ENCODE measurements at regions not wholly inside any gene's neighbourhood (a gene's known extent, or its start where the extent isn't known, plus 50 kb on each side); places are given as distances from the start of the nearest gene placed in this dataset.
A peak's percentile ranks its signal among the peaks of the same experiment; 100 is the strongest.

DNA sequence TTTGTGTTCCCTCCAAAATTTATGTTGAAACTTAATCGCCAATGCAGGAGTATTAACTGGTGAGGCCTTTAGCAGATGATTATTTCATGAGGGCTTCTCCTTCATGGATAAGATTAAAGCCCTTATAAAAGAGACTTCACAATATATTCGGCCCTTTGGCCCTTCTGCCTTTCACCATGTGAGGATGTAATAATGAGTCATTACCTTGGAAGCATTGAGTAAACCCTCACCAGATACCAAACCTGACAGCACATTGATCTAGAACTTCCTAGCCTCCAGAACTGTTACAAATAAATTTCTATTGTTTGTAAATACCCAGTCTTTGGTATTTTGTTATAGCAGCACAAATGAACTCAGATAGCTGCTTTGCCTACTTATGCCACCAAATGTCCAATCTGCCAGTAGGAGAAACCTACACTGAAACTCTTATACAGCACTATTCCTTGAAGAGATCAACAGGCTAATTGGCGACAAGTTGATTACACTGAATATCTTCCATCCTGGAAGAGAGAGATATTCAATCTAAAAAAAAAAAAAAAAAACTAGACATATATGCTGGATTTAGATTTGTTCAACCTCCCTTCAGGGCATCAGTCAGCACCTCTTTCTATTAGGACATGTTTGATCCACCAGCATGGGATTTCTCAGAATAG, 125.9 kb upstream of the COL5A2 start:
- ATAC-seq (no peak), FAIRE-seq (no peak), DNase-seq (no peak)
- Histone ChIP-seq H3K27me3 (no peaks in the 10 kb centered on the region), H3K27ac (no peak overlapping the region), H3K36me3 (no peaks in the 10 kb centered on the region), H3K4me1 (peaks cover 0 to 7% (median 3%) of the 10 kb centered on the region in 3 donors), H3K9me3 (no peaks in the 10 kb centered on the region), H3K4me3 (no peak overlapping the region)
- WGBS, 2 donors, result 85 to 92% methylated on average over 3 of the region's 3 CpGs
- intact Hi-C loops (cut with DNase I), result no loop called here
- TF ChIP-seq, protein P1, sequence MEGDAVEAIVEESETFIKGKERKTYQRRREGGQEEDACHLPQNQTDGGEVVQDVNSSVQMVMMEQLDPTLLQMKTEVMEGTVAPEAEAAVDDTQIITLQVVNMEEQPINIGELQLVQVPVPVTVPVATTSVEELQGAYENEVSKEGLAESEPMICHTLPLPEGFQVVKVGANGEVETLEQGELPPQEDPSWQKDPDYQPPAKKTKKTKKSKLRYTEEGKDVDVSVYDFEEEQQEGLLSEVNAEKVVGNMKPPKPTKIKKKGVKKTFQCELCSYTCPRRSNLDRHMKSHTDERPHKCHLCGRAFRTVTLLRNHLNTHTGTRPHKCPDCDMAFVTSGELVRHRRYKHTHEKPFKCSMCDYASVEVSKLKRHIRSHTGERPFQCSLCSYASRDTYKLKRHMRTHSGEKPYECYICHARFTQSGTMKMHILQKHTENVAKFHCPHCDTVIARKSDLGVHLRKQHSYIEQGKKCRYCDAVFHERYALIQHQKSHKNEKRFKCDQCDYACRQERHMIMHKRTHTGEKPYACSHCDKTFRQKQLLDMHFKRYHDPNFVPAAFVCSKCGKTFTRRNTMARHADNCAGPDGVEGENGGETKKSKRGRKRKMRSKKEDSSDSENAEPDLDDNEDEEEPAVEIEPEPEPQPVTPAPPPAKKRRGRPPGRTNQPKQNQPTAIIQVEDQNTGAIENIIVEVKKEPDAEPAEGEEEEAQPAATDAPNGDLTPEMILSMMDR (IDR thresholded peaks at IDR 0.05), result no peak

DNA sequence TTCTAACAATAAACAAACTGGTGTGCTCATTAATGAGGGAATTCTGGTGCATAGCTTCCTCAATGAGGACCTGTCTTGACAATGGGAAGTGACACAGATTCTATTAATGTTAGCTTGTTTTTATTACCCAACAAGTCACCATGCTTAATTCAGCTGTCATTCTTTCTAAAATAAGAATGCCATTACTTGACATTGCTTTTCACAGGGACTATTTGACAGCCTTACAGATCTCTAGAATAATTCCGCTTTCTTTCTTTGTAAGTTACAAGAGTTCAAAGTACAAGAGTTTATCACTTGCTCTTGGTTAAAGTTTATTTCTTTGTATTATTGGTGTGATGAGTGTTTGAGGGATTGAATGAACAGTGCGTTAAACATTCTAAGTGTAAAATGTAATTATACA, 127.0 kb upstream of the COL5A2 start:
- DNase-seq (no peak), FAIRE-seq (no peak), ATAC-seq (peak in 1 of 4 donors; percentile 59)
- H3K27ac ChIP-seq, result no peak overlapping the region
- TF ChIP-seq, protein P1 (IDR thresholded peaks at IDR 0.05), result no peak
- no peaks in the 10 kb centered on the region for H3K9me3 ChIP-seq
- no peak overlapping the region for H3K4me3 ChIP-seq
- intact Hi-C loops (cut with DNase I), result no loop called here
- H3K27me3 ChIP-seq, result no peaks in the 10 kb centered on the region
- no peaks in the 10 kb centered on the region for H3K36me3 ChIP-seq
- H3K4me1 ChIP-seq, result peaks cover 0 to 7% (median 3%) of the 10 kb centered on the region in 3 donors
- 15 to 32% methylated on average over 2 of the region's 2 CpGs for WGBS, 2 donors

DNA sequence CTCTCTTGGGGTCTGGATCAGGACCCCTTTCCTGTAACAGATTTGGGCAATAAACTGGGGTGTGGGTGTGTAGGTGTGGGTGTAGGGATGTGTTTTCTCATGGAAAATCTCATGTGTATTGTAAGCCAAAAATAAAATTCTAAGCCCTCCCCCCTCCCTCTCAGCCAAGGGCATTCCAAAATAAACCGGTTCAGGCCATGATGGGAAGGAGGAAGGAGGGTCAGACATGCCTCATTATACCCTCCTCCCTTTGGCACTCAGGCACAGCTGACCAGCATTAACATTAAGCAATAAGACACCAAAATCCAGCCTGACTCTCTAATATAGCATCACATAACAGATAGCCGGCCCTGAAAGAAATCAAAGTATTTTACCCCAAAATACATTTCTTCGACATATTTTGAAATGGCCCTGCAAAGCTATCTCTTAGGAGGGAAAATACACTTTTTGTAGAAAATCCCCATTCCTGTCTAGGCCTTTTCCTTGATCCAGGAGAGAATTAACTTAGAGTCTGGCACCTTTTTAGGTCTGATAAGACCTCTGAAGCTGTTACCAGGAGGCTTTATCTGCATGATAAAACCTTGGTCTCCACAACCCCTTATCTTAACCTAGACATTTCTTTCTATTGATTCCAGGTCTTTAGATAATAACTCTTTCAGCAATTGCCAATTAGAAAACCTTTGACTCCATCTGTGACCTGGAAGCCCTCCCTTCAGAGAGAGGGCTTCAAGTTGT, 128.7 kb upstream of the COL5A2 start:
- H3K27me3 ChIP-seq, result no peaks in the 10 kb centered on the region
- H3K9me3 ChIP-seq, result no peaks in the 10 kb centered on the region
- H3K27ac ChIP-seq, result no peak overlapping the region
- H3K4me3 ChIP-seq, result no peak overlapping the region
- intact Hi-C loops (cut with DNase I), result no loop called here
- WGBS, 2 donors, result 80 to 92% methylated on average over 3 of the region's 3 CpGs
- DNase-seq, result no peak
- H3K36me3 ChIP-seq, result no peaks in the 10 kb centered on the region
- ATAC-seq, result no peak
- peaks cover 0 to 7% (median 3%) of the 10 kb centered on the region in 3 donors for H3K4me1 ChIP-seq
- FAIRE-seq, result no peak
- TF ChIP-seq, protein P1 (IDR thresholded peaks at IDR 0.05), result no peak

DNA sequence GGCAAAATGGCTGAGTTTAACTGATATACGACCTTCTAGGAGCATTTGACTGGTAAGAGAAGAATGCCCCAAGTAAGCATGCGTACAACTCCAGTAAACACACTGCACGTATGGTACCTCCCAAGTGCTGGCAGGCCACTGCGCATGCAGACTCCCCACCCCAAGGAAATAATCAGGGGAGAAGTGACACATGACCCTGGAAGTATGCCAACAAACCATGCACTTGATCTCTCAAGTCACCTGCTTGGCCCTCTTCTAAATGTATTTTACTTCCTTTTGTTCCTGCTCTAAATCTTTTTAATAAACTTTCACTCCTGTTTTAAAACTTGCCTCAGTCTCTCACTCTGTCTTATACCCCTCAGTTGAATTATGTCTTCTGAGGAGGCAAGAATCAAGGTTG, 129.8 kb upstream of the COL5A2 start:
- Histone ChIP-seq H3K9me3 (no peaks in the 10 kb centered on the region), H3K27me3 (no peaks in the 10 kb centered on the region), H3K4me3 (no peak overlapping the region), H3K4me1 (peaks cover 0 to 7% (median 3%) of the 10 kb centered on the region in 3 donors), H3K27ac (no peak overlapping the region), H3K36me3 (no peaks in the 10 kb centered on the region)
- intact Hi-C loops (cut with DNase I), result no loop called here
- no peak for DNase-seq
- peak in 1 of 4 donors; percentile 22 for ATAC-seq
- FAIRE-seq, result no peak
- TF ChIP-seq, protein P1 (IDR thresholded peaks at IDR 0.05), result no peak
- WGBS, 2 donors, result 75% methylated on average over 4 of the region's 4 CpGs

DNA sequence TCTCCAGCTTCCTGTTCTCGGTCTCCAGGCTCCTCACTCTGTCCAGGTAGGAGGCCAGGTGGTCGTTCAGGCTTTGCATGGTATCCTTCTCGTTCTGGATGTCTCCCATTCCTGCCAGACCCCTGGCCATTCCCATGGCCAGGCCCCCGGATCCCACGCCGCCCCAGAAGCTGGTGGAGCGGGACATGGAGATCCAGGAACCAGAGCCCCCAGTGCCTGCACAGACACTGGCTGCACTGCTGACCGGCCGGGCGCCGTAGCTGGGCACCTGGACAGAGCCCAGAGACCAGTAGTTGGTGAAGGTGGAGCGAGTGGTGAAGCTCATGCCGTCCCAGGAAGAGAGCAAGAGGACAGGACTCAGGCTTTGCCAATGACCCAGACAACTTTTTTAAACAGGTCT, 129.1 kb upstream of the WDR75 start:
- H3K36me3 ChIP-seq, result no peaks in the 10 kb centered on the region
- TF ChIP-seq, protein P1 (IDR thresholded peaks at IDR 0.05), result no peak
- H3K9me3 ChIP-seq, result no peaks in the 10 kb centered on the region
- ATAC-seq (no peak), FAIRE-seq (no peak), DNase-seq (peak in 2 of 6 donors; percentile 10 to 41)
- H3K4me1 ChIP-seq, result no peaks in the 10 kb centered on the region
- 95 to 97% methylated on average over 13 of the region's 13 CpGs for WGBS, 2 donors
- no peak overlapping the region for H3K4me3 ChIP-seq
- H3K27me3 ChIP-seq, result no peaks in the 10 kb centered on the region
- H3K27ac ChIP-seq, result no peak overlapping the region
- intact Hi-C loops (cut with DNase I), result no loop called here

All from pancreas (tissue), 10 donors.